Stimulated activated memory B cell treated with anti-CD40 and anti-IgM and Interleukin-4, amounts not matched to agents 10 μg/mL and 1 μg/mL and 100 μg/mL, for 72 hours (primary cell): ENCODE measurements at regions not wholly inside any gene's neighbourhood (a gene's known extent, or its start where the extent isn't known, plus 50 kb on each side); places are given as distances from the start of the nearest gene placed in this dataset.
"Not testable (repeated sequence)": the region's sequence is repeated elsewhere in the genome, so short reads cannot be mapped to it uniquely, and the experiment has no call there.

Experiments
- ATAC-seq: fragments of 150-1000 bp; cut with Tn5 transposase; 2 replicates; pipeline ENCODE4 v1.10.0; 2021
- H3K27ac Mint-ChIP-seq: one replicate; pipeline ENCODE4 v1.8.0; 2022; ENCODE audit warnings: mild to moderate bottlenecking, mixed read lengths
- H3K27me3 Mint-ChIP-seq: one replicate; pipeline ENCODE4 v1.8.0; 2022; ENCODE audit warnings: mixed read lengths
- H3K36me3 Mint-ChIP-seq: one replicate; pipeline ENCODE4 v1.8.0; 2022; ENCODE audit warnings: mixed read lengths
- H3K4me1 Mint-ChIP-seq: one replicate; pipeline ENCODE4 v1.8.0; 2022; ENCODE audit warnings: mixed read lengths
- H3K4me3 Mint-ChIP-seq: one replicate; pipeline ENCODE4 v1.8.0; 2022; ENCODE audit warnings: mild to moderate bottlenecking, moderate library complexity, mixed read lengths
- H3K9me3 Mint-ChIP-seq: one replicate; pipeline ENCODE4 v1.8.0; 2022; ENCODE audit warnings: mixed read lengths

- H3K27ac Mint-ChIP-seq, result peak overlapping the region; percentile 35
- no peak for ATAC-seq
- H3K4me1 Mint-ChIP-seq, result peaks cover 11% of the 10 kb centered on the region
- no peaks in the 10 kb centered on the region for H3K27me3 Mint-ChIP-seq
- H3K4me3 Mint-ChIP-seq, result no peak overlapping the region
- H3K9me3 Mint-ChIP-seq, result no peaks in the 10 kb centered on the region
- no peaks in the 10 kb centered on the region for H3K36me3 Mint-ChIP-seq
These were observed 483.8 kb upstream of the JARID2 start for GRCh38 chr6:14762077-14762476.

GRCh38 chr6:14763139-14763538, 482.7 kb upstream of the JARID2 start:
- H3K4me1 Mint-ChIP-seq, result peaks cover 11% of the 10 kb centered on the region
- no peak overlapping the region for H3K4me3 Mint-ChIP-seq
- ATAC-seq, result no peak
- no peaks in the 10 kb centered on the region for H3K27me3 Mint-ChIP-seq
- H3K9me3 Mint-ChIP-seq, result no peaks in the 10 kb centered on the region
- no peak overlapping the region for H3K27ac Mint-ChIP-seq
- no peaks in the 10 kb centered on the region for H3K36me3 Mint-ChIP-seq

GRCh38 chr6:14763616-14764015, 482.3 kb upstream of the JARID2 start:
- Mint-ChIP-seq H3K4me1 (peaks cover 11% of the 10 kb centered on the region), H3K9me3 (no peaks in the 10 kb centered on the region), H3K27me3 (no peaks in the 10 kb centered on the region), H3K4me3 (no peak overlapping the region), H3K36me3 (no peaks in the 10 kb centered on the region), H3K27ac (no peak overlapping the region)
- ATAC-seq, result no peak

GRCh38 chr6:14765106-14765505, 480.8 kb upstream of the JARID2 start:
- H3K27ac Mint-ChIP-seq, result no peak overlapping the region
- no peaks in the 10 kb centered on the region for H3K27me3 Mint-ChIP-seq
- no peaks in the 10 kb centered on the region for H3K9me3 Mint-ChIP-seq
- no peaks in the 10 kb centered on the region for H3K36me3 Mint-ChIP-seq
- H3K4me3 Mint-ChIP-seq, result no peak overlapping the region
- H3K4me1 Mint-ChIP-seq, result peaks cover 8% of the 10 kb centered on the region
- ATAC-seq, result no peak

GRCh38 chr6:14765721-14766390, 480.0 kb upstream of the JARID2 start:
- Mint-ChIP-seq H3K4me1 (peaks cover 4% of the 10 kb centered on the region), H3K27me3 (no peaks in the 10 kb centered on the region), H3K36me3 (no peaks in the 10 kb centered on the region), H3K9me3 (no peaks in the 10 kb centered on the region), H3K27ac (no peak overlapping the region), H3K4me3 (no peak overlapping the region)
- no peak for ATAC-seq

- H3K27me3 Mint-ChIP-seq, result no peaks in the 10 kb centered on the region
These were observed 479.4 kb upstream of the JARID2 start for GRCh38 chr6:14766391-14766994.

GRCh38 chr6:14767226-14767625, 478.6 kb upstream of the JARID2 start:
- Mint-ChIP-seq H3K9me3 (no peaks in the 10 kb centered on the region), H3K27me3 (no peaks in the 10 kb centered on the region), H3K27ac (no peak overlapping the region), H3K4me3 (no peak overlapping the region), H3K4me1 (peaks cover 10% of the 10 kb centered on the region), H3K36me3 (no peaks in the 10 kb centered on the region)
- no peak for ATAC-seq

More at GRCh38 chr6:14766391-14766994, 479.4 kb upstream of the JARID2 start:
- no peak for ATAC-seq
- Mint-ChIP-seq H3K9me3 (no peaks in the 10 kb centered on the region), H3K36me3 (no peaks in the 10 kb centered on the region), H3K4me3 (no peak overlapping the region), H3K4me1 (peaks cover 4% of the 10 kb centered on the region), H3K27ac (no peak overlapping the region)

- H3K4me3 Mint-ChIP-seq, result no peak overlapping the region
- peaks cover 14% of the 10 kb centered on the region for H3K4me1 Mint-ChIP-seq
- H3K27ac Mint-ChIP-seq, result no peak overlapping the region
- H3K36me3 Mint-ChIP-seq, result no peaks in the 10 kb centered on the region
- H3K9me3 Mint-ChIP-seq, result no peaks in the 10 kb centered on the region
- no peak for ATAC-seq
- no peaks in the 10 kb centered on the region for H3K27me3 Mint-ChIP-seq
These were observed 475.8 kb upstream of the JARID2 start for GRCh38 chr6:14770040-14770439.

- H3K9me3 Mint-ChIP-seq, result no peaks in the 10 kb centered on the region
- no peak for ATAC-seq
- H3K4me3 Mint-ChIP-seq, result no peak overlapping the region
- no peak overlapping the region for H3K27ac Mint-ChIP-seq
- no peaks in the 10 kb centered on the region for H3K27me3 Mint-ChIP-seq
- H3K4me1 Mint-ChIP-seq, result peaks cover 13% of the 10 kb centered on the region
- H3K36me3 Mint-ChIP-seq, result no peaks in the 10 kb centered on the region
These were observed 475.3 kb upstream of the JARID2 start for GRCh38 chr6:14770572-14770971.

GRCh38 chr6:14771016-14771415, 474.9 kb upstream of the JARID2 start:
- Mint-ChIP-seq H3K27ac (no peak overlapping the region), H3K9me3 (no peaks in the 10 kb centered on the region), H3K27me3 (no peaks in the 10 kb centered on the region), H3K4me1 (peaks cover 10% of the 10 kb centered on the region), H3K4me3 (no peak overlapping the region), H3K36me3 (no peaks in the 10 kb centered on the region)
- ATAC-seq, result no peak

GRCh38 chr6:14772188-14772587, 473.7 kb upstream of the JARID2 start:
- Mint-ChIP-seq H3K27ac (no peak overlapping the region), H3K9me3 (no peaks in the 10 kb centered on the region), H3K27me3 (no peaks in the 10 kb centered on the region), H3K36me3 (no peaks in the 10 kb centered on the region), H3K4me3 (no peak overlapping the region), H3K4me1 (peaks cover 10% of the 10 kb centered on the region)
- ATAC-seq, result no peak

GRCh38 chr6:14775528-14775927, 470.3 kb upstream of the JARID2 start:
- peaks cover 10% of the 10 kb centered on the region for H3K4me1 Mint-ChIP-seq
- ATAC-seq, result no peak
- H3K36me3 Mint-ChIP-seq, result no peaks in the 10 kb centered on the region
- H3K9me3 Mint-ChIP-seq, result no peaks in the 10 kb centered on the region
- H3K4me3 Mint-ChIP-seq, result no peak overlapping the region
- H3K27ac Mint-ChIP-seq, result no peak overlapping the region
- no peaks in the 10 kb centered on the region for H3K27me3 Mint-ChIP-seq

- no peak overlapping the region for H3K4me3 Mint-ChIP-seq
- ATAC-seq, result no peak
- peaks cover 10% of the 10 kb centered on the region for H3K4me1 Mint-ChIP-seq
- H3K9me3 Mint-ChIP-seq, result no peaks in the 10 kb centered on the region
- H3K27me3 Mint-ChIP-seq, result no peaks in the 10 kb centered on the region
- H3K36me3 Mint-ChIP-seq, result no peaks in the 10 kb centered on the region
- H3K27ac Mint-ChIP-seq, result no peak overlapping the region
These were observed 469.6 kb upstream of the JARID2 start for GRCh38 chr6:14776307-14776706.

GRCh38 chr6:14781772-14782525, 463.9 kb upstream of the JARID2 start:
- no peak for ATAC-seq

GRCh38 chr6:14782921-14783464, 462.9 kb upstream of the JARID2 start:
- H3K36me3 Mint-ChIP-seq, ATAC-seq, H3K9me3 Mint-ChIP-seq, H3K27ac Mint-ChIP-seq, H3K27me3 Mint-ChIP-seq, H3K4me3 Mint-ChIP-seq: not testable (repeated sequence)
- H3K4me1 Mint-ChIP-seq, result peaks cover 23% of the 10 kb centered on the region

More at GRCh38 chr6:14781772-14782525, 463.9 kb upstream of the JARID2 start:
- Mint-ChIP-seq H3K4me3 (no peak overlapping the region), H3K4me1 (peaks cover 16% of the 10 kb centered on the region), H3K27ac (no peak overlapping the region), H3K36me3 (no peaks in the 10 kb centered on the region), H3K27me3 (no peaks in the 10 kb centered on the region), H3K9me3 (no peaks in the 10 kb centered on the region)
